ENCODE measurements at regions not wholly inside any gene's neighbourhood (a gene's known extent, or its start where the extent isn't known, plus 50 kb on each side); places are given as distances from the start of the nearest gene placed in this dataset.

GRCh38 chr18:25825056-25825455 lies 265.4 kb downstream of the SS18 start:
- TF ChIP-seq CTCF (IDR thresholded peaks at IDR 0.05) (no peak), POLR2A (IDR thresholded peaks at IDR 0.05) (no peak), POLR2AphosphoS5 (IDR thresholded peaks at IDR 0.05) (no peak)
